AG10803 (cell line): ENCODE measurements at regions not wholly inside any gene's neighbourhood (a gene's known extent, or its start where the extent isn't known, plus 50 kb on each side); places are given as distances from the start of the nearest gene placed in this dataset.

Source experiments
- DNase-seq: peaks from one replicate; pipeline ENCODE4 v3.0.0; 2010; ENCODE audit warnings: low read depth
- H3K4me3 ChIP-seq: 2 replicates; pipeline ENCODE4 v1.5.1; 2011; ENCODE audit warnings: mild to moderate bottlenecking, low read length, control low read depth
- TF ChIP-seq, protein P1 (sequence below): conservative IDR thresholded peaks from 2 replicates; pipeline ENCODE4 v1.5.1; 2011; ENCODE audit warnings: mild to moderate bottlenecking, low read length, control low read depth, inconsistent platforms

DNA sequence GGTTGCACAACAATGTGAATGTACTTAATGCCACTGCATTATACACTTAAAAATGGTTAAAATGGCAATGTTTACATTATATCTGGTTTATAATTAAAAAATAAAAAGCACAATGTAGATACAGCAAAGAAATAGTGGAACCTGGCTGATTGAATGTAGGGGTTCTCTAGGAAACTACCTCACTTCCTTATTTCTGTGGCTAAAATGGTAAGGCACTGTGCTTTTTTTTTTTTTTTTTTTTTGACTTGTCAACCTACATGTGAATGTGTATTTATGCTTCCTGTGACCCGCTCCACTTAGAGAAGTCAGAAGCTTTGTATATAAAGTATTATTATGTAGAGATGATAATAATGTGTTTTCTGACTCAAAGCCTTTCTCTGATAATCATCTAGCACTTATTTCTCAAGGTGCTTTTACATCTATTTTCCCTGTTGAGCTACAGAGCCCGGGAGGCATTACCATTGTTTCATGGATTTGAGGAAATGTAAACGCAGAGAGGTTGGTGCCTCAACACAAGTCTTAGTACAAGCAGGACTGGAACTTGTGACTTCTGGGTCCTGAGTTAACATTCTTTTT, 55.0 kb downstream of the SOX4 start:
- no peak for DNase-seq
- no peak overlapping the region for H3K4me3 ChIP-seq
- TF ChIP-seq, protein P1, sequence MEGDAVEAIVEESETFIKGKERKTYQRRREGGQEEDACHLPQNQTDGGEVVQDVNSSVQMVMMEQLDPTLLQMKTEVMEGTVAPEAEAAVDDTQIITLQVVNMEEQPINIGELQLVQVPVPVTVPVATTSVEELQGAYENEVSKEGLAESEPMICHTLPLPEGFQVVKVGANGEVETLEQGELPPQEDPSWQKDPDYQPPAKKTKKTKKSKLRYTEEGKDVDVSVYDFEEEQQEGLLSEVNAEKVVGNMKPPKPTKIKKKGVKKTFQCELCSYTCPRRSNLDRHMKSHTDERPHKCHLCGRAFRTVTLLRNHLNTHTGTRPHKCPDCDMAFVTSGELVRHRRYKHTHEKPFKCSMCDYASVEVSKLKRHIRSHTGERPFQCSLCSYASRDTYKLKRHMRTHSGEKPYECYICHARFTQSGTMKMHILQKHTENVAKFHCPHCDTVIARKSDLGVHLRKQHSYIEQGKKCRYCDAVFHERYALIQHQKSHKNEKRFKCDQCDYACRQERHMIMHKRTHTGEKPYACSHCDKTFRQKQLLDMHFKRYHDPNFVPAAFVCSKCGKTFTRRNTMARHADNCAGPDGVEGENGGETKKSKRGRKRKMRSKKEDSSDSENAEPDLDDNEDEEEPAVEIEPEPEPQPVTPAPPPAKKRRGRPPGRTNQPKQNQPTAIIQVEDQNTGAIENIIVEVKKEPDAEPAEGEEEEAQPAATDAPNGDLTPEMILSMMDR = no peak

DNA sequence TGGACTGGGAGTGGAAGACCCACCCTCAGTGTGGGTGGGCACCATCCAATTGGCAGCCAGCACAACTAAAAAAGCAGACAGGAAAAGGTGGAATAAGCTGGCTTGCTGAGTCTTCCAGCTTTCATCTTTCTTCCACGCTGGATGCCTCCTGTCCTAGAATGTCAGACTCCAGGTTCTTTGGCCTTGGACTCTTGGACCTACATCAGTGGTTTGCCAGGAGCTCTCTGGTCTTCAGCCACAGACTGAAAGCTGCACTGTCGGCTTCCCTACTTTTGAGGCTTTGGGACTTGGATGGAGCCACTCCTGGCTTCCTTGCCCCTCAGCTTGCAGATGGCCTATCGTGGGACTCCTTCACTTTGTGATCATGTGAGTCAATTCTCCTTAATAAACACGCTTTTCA, 59.8 kb downstream of the SOX4 start:
- DNase-seq = no peak
- TF ChIP-seq, protein P1 = no peak
- no peak overlapping the region for H3K4me3 ChIP-seq

GRCh38 chr6:21653905-21654304, 60.4 kb downstream of the SOX4 start:
- TF ChIP-seq, protein P1 = no peak
- no peak for DNase-seq
- H3K4me3 ChIP-seq = no peak overlapping the region

GRCh38 chr6:21654361-21654760, 60.8 kb downstream of the SOX4 start:
- DNase-seq = no peak
- H3K4me3 ChIP-seq = no peak overlapping the region
- TF ChIP-seq, protein P1 = no peak

DNA sequence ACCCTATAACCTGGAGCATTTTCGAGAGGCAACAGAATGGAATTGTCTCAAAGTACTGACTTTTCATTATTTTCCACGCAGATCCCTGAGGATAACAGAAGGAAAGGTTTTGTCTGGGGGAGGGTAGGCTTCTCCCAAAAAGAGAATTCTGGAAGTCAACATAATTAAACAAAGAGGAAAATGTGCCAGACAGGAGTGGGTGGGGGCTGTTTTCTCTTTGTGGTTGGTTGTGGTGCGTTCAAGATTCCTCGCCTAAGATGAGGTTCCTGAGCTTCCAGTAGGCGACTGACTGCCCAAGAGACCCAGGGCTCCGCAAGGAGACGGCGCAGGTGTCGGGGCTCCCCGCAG, 70.4 kb downstream of the SOX4 start:
- no peak overlapping the region for H3K4me3 ChIP-seq

GRCh38 chr6:21664314-21665109, 71.0 kb downstream of the SOX4 start:
- TF ChIP-seq, protein P1 = no peak
- peak overlapping the region; percentile 49 for H3K4me3 ChIP-seq
- no peak for DNase-seq

More for the DNA sequence above, 70.4 kb downstream of the SOX4 start:
- TF ChIP-seq, protein P1 = no peak
- DNase-seq = no peak

DNA sequence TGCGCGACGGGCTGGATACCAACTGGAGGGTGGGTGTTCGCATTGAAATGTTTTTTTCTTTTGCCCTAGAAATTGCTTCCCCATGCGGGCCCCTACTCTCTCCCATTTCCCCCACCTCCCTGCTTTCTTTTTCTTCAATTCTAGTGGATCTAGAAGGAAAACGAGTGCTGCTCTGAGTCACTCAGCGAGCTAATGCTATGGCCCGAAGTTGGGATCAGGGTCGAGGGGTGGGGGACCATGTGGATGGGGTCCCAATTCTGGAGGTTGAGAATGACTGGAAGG, 71.5 kb downstream of the SOX4 start:
- H3K4me3 ChIP-seq = peak overlapping the region; percentile 49
- TF ChIP-seq, protein P1 = no peak
- DNase-seq = no peak
